ENCODE measurements at regions not wholly inside any gene's neighbourhood (a gene's known extent, or its start where the extent isn't known, plus 50 kb on each side); places are given as distances from the start of the nearest gene placed in this dataset.

GRCh38 chr9:20054734-20055133 is 265.9 kb upstream of the SLC24A2 start:
- TF ChIP-seq CTCF (IDR thresholded peaks at IDR 0.05; ENCODE audit: extremely low read depth, missing control alignments) = no peak
- no peak for DNase-seq (ENCODE audit: low spot score)

GRCh38 chr9:20048985-20049384 is 260.1 kb upstream of the SLC24A2 start:
- no peak for DNase-seq (ENCODE audit: low spot score)
- TF ChIP-seq CTCF (IDR thresholded peaks at IDR 0.05; ENCODE audit: extremely low read depth, missing control alignments) = no peak

GRCh38 chr9:20048437-20048836 is 259.6 kb upstream of the SLC24A2 start:
- no peak for DNase-seq (ENCODE audit: low spot score)
- no peak for TF ChIP-seq CTCF (IDR thresholded peaks at IDR 0.05; ENCODE audit: extremely low read depth, missing control alignments)

GRCh38 chr9:20044686-20045085 is 255.8 kb upstream of the SLC24A2 start:
- DNase-seq (ENCODE audit: low spot score) = no peak
- TF ChIP-seq CTCF (IDR thresholded peaks at IDR 0.05; ENCODE audit: extremely low read depth, missing control alignments) = no peak

GRCh38 chr9:20043461-20043860 is 254.6 kb upstream of the SLC24A2 start:
- no peak for DNase-seq (ENCODE audit: low spot score)
- no peak for TF ChIP-seq CTCF (IDR thresholded peaks at IDR 0.05; ENCODE audit: extremely low read depth, missing control alignments)

GRCh38 chr9:20043035-20043434 is 254.2 kb upstream of the SLC24A2 start:
- no peak for TF ChIP-seq CTCF (IDR thresholded peaks at IDR 0.05; ENCODE audit: extremely low read depth, missing control alignments)

GRCh38 chr9:20042128-20042711 is 253.4 kb upstream of the SLC24A2 start:
- no peak for DNase-seq (ENCODE audit: low spot score)
- TF ChIP-seq CTCF (IDR thresholded peaks at IDR 0.05; ENCODE audit: extremely low read depth, missing control alignments) = no peak

More at GRCh38 chr9:20043035-20043434, 254.2 kb upstream of the SLC24A2 start:
- DNase-seq (ENCODE audit: low spot score) = no peak

All from GM20000 (cell line).